GM10248 (cell line): ENCODE measurements at regions not wholly inside any gene's neighbourhood (a gene's known extent, or its start where the extent isn't known, plus 50 kb on each side); places are given as distances from the start of the nearest gene placed in this dataset.
"Not testable (repeated sequence)": the region's sequence is repeated elsewhere in the genome, so short reads cannot be mapped to it uniquely, and the experiment has no call there.

Experiments
- CTCF ChIA-PET: fragments of 300-600 bp; sonication (Branson Sonifier 250); formaldehyde crosslinking; extraction: SDS; loops from one replicate; lab custom pipeline; 2021; ENCODE audit warnings: antibody characterized with exemption; lab: Yijun Ruan, JAX
- POLR2A ChIA-PET: fragments of 350-650 bp; sonication (Branson Sonifier 250); formaldehyde crosslinking; extraction: SDS; loops from one replicate; lab custom pipeline; 2020; ENCODE audit warnings: antibody characterized with exemption; lab: Yijun Ruan, JAX
- DNase-seq: peaks from one replicate; pipeline ENCODE4 v3.0.0; 2012; ENCODE audit errors: extremely low spot score
- TF ChIP-seq, protein P1 (sequence below): IDR thresholded peaks from 2 replicates; pipeline ENCODE4 v1.5.1; 2012; ENCODE audit warnings: mild to moderate bottlenecking, low read depth; ENCODE audit errors: extremely low read depth, missing control alignments, control extremely low read depth

DNA sequence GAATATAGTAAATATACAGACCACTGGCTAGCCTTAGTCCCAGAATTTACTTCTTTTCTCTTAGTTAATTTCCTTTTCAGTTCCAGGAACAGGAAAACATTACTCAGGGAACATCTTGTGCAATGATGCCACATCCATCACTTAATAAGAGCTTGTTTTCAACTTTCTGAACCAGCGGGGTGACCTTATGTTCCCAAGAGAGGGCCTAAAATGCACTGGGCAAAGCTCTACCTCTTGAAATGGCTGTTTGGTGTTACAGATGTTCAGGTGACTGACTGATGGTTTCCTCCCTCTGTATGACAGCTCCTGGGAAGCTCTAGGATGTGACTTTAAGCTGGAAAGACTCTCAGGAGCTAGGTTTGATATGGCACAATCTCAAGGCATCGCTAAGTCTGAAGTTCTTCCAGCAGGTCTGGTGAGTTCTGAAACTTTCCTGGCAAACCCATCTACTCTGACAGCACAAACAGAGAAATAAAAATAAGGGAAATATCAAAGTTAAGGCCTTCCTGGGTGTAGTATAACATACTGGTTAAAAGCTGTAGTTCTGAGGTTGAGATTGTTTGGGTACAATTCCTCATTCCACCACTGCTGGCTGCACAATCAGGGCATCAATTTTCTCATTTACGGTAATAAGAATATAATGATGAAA is 98.6 kb downstream of the ZIC1 start:
- POLR2A ChIA-PET = no interaction called here
- TF ChIP-seq, protein P1, sequence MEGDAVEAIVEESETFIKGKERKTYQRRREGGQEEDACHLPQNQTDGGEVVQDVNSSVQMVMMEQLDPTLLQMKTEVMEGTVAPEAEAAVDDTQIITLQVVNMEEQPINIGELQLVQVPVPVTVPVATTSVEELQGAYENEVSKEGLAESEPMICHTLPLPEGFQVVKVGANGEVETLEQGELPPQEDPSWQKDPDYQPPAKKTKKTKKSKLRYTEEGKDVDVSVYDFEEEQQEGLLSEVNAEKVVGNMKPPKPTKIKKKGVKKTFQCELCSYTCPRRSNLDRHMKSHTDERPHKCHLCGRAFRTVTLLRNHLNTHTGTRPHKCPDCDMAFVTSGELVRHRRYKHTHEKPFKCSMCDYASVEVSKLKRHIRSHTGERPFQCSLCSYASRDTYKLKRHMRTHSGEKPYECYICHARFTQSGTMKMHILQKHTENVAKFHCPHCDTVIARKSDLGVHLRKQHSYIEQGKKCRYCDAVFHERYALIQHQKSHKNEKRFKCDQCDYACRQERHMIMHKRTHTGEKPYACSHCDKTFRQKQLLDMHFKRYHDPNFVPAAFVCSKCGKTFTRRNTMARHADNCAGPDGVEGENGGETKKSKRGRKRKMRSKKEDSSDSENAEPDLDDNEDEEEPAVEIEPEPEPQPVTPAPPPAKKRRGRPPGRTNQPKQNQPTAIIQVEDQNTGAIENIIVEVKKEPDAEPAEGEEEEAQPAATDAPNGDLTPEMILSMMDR = no peak
- CTCF ChIA-PET = no interaction called here
- DNase-seq = no peak

DNA sequence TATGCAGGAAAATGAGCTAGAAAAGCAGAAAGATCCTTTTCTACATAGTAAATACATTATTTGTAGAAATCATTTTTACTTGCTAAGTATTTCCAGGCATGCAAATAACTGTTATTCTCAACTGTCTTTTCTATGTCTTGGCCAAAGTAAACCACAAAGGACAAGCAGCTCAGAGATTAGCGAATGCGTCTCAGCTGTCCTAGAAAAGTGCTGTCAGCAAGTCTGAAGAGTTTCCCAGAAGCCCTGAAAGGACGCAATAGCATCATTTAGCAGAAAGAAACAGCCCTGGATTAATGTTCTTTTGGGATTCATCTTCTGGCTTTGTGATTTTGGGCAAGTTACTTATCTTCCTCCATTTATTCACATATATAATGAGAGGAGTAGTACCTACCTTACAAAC is 100.3 kb downstream of the ZIC1 start:
- CTCF ChIA-PET = no interaction called here
- TF ChIP-seq, protein P1 = no peak
- DNase-seq = no peak
- POLR2A ChIA-PET = no interaction called here

DNA sequence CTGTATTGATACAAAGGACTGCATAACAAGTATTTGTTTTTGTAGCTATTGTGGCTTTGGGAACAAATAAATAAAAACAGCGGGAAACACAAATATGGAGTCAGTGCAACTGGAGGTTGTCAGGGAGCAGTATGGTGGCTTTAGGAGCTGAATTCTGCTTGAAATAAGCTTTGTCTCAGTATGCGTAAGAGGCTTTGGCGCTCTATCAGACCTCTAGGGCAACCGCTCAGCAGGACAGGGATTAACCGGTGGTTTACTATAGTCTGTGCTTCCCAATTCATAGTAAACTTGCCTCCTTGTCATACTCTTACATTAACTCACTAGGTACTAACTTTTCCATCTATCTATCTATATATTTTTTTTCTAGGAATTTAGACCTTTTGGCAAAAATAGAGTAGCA is 104.6 kb downstream of the ZIC1 start:
- ChIA-PET CTCF (no interaction called here), POLR2A (no interaction called here)
- TF ChIP-seq, protein P1 = no peak
- DNase-seq = no peak

DNA sequence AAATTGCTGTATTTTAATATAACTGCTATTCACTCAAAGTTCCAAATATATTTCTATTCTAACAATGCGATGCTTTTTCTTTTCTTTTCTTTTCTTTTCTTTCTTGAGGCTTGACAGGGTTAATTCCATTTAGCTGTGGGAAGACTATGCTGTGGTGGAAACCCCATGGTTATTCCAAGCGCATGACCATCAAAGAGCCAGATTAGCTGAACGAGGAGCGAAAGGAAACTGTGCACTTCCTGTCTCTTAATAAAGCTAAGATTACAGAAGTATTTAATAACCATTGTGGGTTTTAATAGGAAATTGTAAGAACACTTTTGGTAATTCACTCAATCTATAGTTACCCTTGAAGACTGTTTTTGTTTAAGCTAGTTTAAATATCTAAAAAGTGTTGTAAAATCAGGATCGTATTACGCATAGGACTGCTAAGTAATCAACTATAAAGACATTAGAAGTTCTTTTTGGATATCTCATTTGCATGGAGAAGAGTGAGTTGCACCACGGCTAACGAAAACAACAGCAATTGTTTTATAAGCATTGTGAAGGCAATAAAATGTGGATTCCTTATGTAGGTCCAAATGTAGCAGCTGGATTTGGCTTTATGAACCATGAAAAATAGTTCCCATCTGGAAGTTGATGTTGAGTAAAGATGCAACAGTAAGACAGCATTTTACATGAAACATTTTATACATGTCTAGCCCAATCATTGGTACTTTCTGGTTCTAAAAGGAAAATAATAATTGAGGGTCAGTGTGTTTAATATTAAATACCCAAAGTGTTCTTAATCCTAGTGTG is 105.4 kb downstream of the ZIC1 start:
- POLR2A ChIA-PET = no interaction called here
- no peak for DNase-seq
- TF ChIP-seq, protein P1 = no peak
- CTCF ChIA-PET = interaction anchor here (0.9 kb wide), 1 partner anchor 11 kb away, joined by 3 read pairs; no protein-coding TSS in a partner anchor

DNA sequence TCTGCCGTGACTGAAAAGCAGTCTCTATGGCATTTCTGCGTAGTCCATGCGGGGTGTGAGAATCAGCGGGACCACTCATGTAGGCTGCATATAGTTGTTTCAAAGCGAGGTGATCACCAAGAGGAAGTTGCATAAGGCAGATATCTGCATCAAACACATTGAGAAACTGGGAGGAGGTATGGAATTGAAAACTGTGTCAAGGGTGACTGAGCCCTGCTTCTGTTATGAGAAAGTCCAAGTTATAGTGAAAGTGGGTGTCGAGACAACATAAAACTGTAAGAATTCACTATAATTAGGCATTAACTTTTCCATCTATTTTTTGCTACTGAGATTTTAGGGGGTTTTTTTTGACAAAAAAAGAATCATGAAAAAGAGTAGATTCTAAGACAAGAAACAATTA is 109.3 kb downstream of the ZIC1 start:
- ChIA-PET POLR2A (no interaction called here), CTCF (no interaction called here)
- peak; percentile 3 for DNase-seq
- TF ChIP-seq, protein P1 = no peak

DNA sequence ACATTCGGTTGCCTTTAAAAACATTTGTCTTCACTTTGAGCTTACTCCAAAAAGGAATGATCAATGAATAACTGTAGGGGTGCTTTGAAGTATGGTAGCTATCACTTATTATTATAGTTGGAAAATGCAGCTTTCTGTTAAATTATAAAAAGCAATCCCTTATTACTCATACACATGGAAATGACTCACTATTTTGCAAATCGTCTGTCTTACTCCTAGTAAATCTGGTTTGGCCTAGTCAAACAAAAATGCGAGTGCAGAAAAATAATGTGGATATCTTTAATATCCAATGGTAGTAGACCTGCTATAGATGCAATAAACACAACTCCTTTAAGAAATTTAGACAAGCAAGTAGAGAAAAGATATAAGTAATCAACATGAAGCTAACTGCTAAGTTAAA is 112.5 kb downstream of the ZIC1 start:
- ChIA-PET CTCF (no interaction called here), POLR2A (no interaction called here)
- TF ChIP-seq, protein P1 = no peak
- no peak for DNase-seq

DNA sequence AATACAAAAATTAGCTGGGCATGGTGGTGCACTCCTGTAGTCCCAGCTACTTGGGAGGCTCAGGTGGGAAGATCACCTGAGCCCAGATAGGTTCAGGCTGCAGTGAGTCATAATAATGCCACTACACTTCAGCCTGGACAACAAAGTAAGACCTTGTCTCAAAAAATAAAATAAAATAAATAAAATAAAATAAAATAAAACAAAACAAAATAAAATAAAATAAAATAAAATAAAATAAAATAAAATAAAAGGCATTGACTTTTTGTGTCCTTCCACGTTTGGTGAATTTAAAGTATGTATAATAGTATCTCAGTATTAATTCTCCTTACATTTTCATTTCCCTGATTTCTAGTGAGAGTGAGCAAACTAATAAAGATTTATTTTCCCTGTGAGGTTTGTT is 113.6 kb downstream of the ZIC1 start:
- CTCF ChIA-PET, DNase-seq, POLR2A ChIA-PET: not testable (repeated sequence)
